Suprapubic skin (tissue), 4 donors: ENCODE measurements at regions not wholly inside any gene's neighbourhood (a gene's known extent, or its start where the extent isn't known, plus 50 kb on each side); places are given as distances from the start of the nearest gene placed in this dataset.

Source experiments
- EP300 ChIP-seq: sonication (generic); formaldehyde crosslinking; IDR thresholded peaks from one replicate; pipeline ENCODE4 v1.6.1; 2017; ENCODE audit warnings: antibody characterized with exemption
- POLR2A ChIP-seq, 2 donors: fragments of 450-650 bp; IDR thresholded peaks; one replicate each; pipeline ENCODE4 v1.6.1; 2017; ENCODE audit warnings: antibody characterized with exemption in 2 of 2, mild to moderate bottlenecking in 2 of 2, moderate library complexity in 2 of 2
- POLR2AphosphoS5 ChIP-seq, 3 donors: sonication (generic); formaldehyde crosslinking; IDR thresholded peaks; one replicate each; pipeline ENCODE4 v1.6.1; 2017; ENCODE audit warnings: antibody characterized with exemption in 3 of 3
- TF ChIP-seq, protein P1 (sequence below), 2 donors: fragments of 200-600 bp in 1 of 2; fragments of 450-650 bp in 1 of 2; sonication (generic) in 1 of 2; IDR thresholded peaks; one replicate each; pipeline ENCODE4 v1.5.1; 2016 to 2019; ENCODE audit warnings: antibody characterized with exemption in 2 of 2, mild to moderate bottlenecking in 1 of 2, moderate library complexity in 1 of 2

DNA sequence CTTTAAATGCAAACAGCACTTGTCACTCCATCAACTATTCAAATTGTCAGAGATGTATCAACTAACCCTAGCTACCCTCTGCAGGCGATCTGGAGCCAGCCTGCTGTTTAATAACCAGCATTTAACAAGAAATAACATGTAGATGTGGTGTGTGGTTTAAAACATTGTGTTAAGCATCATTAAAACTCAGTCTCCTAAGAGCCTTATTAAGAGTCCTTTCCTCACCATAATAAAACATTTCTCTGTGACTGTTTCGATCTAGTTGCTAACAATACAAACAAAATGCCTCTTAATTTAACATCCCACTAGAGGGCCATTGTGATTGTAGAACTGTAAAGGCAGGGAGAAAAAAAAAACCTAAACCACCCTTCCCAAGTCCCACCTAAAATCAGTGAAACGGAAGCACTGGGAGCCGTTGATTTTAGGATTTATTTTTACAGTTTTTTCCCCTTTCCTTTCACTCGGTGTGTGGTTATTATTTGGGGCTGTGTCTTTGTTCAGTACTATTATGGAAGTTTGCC is 708.6 kb downstream of the C4orf33 start:
- TF ChIP-seq, protein P1, sequence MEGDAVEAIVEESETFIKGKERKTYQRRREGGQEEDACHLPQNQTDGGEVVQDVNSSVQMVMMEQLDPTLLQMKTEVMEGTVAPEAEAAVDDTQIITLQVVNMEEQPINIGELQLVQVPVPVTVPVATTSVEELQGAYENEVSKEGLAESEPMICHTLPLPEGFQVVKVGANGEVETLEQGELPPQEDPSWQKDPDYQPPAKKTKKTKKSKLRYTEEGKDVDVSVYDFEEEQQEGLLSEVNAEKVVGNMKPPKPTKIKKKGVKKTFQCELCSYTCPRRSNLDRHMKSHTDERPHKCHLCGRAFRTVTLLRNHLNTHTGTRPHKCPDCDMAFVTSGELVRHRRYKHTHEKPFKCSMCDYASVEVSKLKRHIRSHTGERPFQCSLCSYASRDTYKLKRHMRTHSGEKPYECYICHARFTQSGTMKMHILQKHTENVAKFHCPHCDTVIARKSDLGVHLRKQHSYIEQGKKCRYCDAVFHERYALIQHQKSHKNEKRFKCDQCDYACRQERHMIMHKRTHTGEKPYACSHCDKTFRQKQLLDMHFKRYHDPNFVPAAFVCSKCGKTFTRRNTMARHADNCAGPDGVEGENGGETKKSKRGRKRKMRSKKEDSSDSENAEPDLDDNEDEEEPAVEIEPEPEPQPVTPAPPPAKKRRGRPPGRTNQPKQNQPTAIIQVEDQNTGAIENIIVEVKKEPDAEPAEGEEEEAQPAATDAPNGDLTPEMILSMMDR (IDR thresholded peaks at IDR 0.05) = no peak
- TF ChIP-seq POLR2A (IDR thresholded peaks at IDR 0.05) (no peak), POLR2AphosphoS5 (IDR thresholded peaks at IDR 0.05) (no peak), EP300 (no peak)
